ENCODE measurements at regions not wholly inside any gene's neighbourhood (a gene's known extent, or its start where the extent isn't known, plus 50 kb on each side); places are given as distances from the start of the nearest gene placed in this dataset.
A peak's percentile ranks its signal among the peaks of the same experiment; 100 is the strongest.

GRCh38 chr16:48487287-48487686 lies 102.1 kb upstream of the SIAH1 start:
- H3K36me3 Mint-ChIP-seq: peaks cover 0 to 6% (median 0%) of the 10 kb centered on the region in 3 donors
- DNase-seq (no peak), ATAC-seq (no peak)
- H3K4me3 Mint-ChIP-seq: no peak overlapping the region
- peaks cover 0 to 13% (median 7%) of the 10 kb centered on the region in 5 donors for H3K27me3 Mint-ChIP-seq
- POLR2A ChIA-PET: no interaction called here
- H3K27ac Mint-ChIP-seq: no peak overlapping the region
- H3K9me3 Mint-ChIP-seq: peaks cover 0 to 12% (median 0%) of the 10 kb centered on the region in 9 donors
- no peaks in the 10 kb centered on the region for H3K4me1 Mint-ChIP-seq

- Mint-ChIP-seq H3K27me3 (peaks cover 0 to 12% (median 0%) of the 10 kb centered on the region in 5 donors), H3K27ac (no peak overlapping the region), H3K9me3 (peaks cover 0 to 14% (median 2%) of the 10 kb centered on the region in 9 donors), H3K4me1 (no peaks in the 10 kb centered on the region), H3K4me3 (no peak overlapping the region), H3K36me3 (peaks cover 0 to 11% (median 0%) of the 10 kb centered on the region in 3 donors)
- no peak for DNase-seq
- ATAC-seq: no peak
- POLR2A ChIA-PET: no interaction called here
Measured at GRCh38 chr16:48481772-48482171, 96.6 kb upstream of the SIAH1 start.

DNA sequence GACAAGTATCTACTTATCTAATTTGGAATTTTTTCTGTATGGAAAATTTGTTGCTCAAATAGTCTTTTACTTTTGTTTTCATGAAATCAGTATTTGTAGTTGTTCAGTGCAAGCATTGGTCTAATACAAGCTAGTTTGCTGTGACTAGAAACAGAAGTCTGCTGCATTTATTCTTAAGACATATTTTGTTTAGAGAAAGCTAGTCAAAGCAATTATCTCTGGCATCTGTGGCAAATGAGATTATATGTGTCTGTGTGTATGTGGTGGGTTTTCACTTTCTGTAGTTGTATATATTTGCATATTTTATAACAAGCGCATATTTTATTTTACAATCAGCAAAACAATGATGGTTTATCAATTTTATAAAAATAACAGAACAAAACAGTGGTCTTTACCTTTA lies 96.0 kb upstream of the SIAH1 start:
- no peak for ATAC-seq
- Mint-ChIP-seq H3K4me3 (no peak overlapping the region), H3K27me3 (peaks cover 0 to 14% (median 0%) of the 10 kb centered on the region in 5 donors), H3K9me3 (peaks cover 0 to 14% (median 2%) of the 10 kb centered on the region in 9 donors), H3K36me3 (peaks cover 0 to 11% (median 0%) of the 10 kb centered on the region in 3 donors), H3K4me1 (no peaks in the 10 kb centered on the region), H3K27ac (no peak overlapping the region)
- POLR2A ChIA-PET: no interaction called here
- DNase-seq: no peak

GRCh38 chr16:48479955-48480354 lies 94.7 kb upstream of the SIAH1 start:
- DNase-seq: no peak
- POLR2A ChIA-PET: no interaction called here
- Mint-ChIP-seq H3K9me3 (peaks cover 0 to 14% (median 2%) of the 10 kb centered on the region in 9 donors), H3K27ac (no peak overlapping the region), H3K27me3 (peaks cover 0 to 18% (median 0%) of the 10 kb centered on the region in 5 donors), H3K4me3 (no peak overlapping the region), H3K4me1 (no peaks in the 10 kb centered on the region), H3K36me3 (peaks cover 0 to 11% (median 0%) of the 10 kb centered on the region in 3 donors)
- ATAC-seq: no peak

GRCh38 chr16:48479329-48479728 lies 94.1 kb upstream of the SIAH1 start:
- POLR2A ChIA-PET: no interaction called here
- ATAC-seq (no peak), DNase-seq (no peak)
- H3K4me3 Mint-ChIP-seq: no peak overlapping the region
- H3K27me3 Mint-ChIP-seq: peaks cover 0 to 21% (median 0%) of the 10 kb centered on the region in 5 donors
- H3K27ac Mint-ChIP-seq: no peak overlapping the region
- no peaks in the 10 kb centered on the region for H3K4me1 Mint-ChIP-seq
- peaks cover 0 to 10% (median 0%) of the 10 kb centered on the region in 3 donors for H3K36me3 Mint-ChIP-seq
- peaks cover 0 to 13% (median 2%) of the 10 kb centered on the region in 9 donors for H3K9me3 Mint-ChIP-seq

GRCh38 chr16:48478393-48478792 lies 93.2 kb upstream of the SIAH1 start:
- no peak overlapping the region for H3K27ac Mint-ChIP-seq
- H3K36me3 Mint-ChIP-seq: peaks cover 0 to 5% (median 0%) of the 10 kb centered on the region in 3 donors
- no peak for DNase-seq
- peaks cover 0 to 21% (median 0%) of the 10 kb centered on the region in 5 donors for H3K27me3 Mint-ChIP-seq
- H3K4me1 Mint-ChIP-seq: no peaks in the 10 kb centered on the region
- ATAC-seq: no peak
- H3K4me3 Mint-ChIP-seq: no peak overlapping the region
- peaks cover 0 to 12% (median 2%) of the 10 kb centered on the region in 9 donors for H3K9me3 Mint-ChIP-seq
- POLR2A ChIA-PET: no interaction called here

DNA sequence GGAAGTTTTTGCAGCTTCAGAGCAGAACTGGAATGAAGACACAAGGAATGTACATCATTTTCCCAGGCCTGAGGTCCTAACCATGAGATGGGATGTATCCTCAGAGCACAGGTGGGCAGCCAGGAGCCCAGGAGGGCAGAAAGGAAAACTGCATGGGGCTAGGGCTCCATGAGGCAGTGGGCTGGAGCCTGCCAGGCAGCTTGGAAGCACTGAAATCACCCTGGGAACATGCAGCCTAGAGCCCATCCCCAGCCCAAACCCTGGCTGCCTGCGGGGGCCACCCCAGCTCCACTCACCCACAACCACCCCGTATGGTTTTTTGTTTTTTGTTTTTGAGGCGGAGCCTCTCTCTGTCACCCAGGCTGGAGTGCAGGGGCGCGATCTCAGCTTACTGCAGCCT lies 86.2 kb upstream of the SIAH1 start:
- H3K4me3 Mint-ChIP-seq: no peak overlapping the region
- H3K9me3 Mint-ChIP-seq: peaks cover 0 to 13% (median 4%) of the 10 kb centered on the region in 9 donors
- H3K27ac Mint-ChIP-seq: no peak overlapping the region
- H3K4me1 Mint-ChIP-seq: no peaks in the 10 kb centered on the region
- peaks cover 0 to 8% (median 0%) of the 10 kb centered on the region in 5 donors for H3K27me3 Mint-ChIP-seq
- POLR2A ChIA-PET: no interaction called here
- DNase-seq (no peak), ATAC-seq (no peak)
- H3K36me3 Mint-ChIP-seq: peaks cover 0 to 2% (median 0%) of the 10 kb centered on the region in 3 donors

DNA sequence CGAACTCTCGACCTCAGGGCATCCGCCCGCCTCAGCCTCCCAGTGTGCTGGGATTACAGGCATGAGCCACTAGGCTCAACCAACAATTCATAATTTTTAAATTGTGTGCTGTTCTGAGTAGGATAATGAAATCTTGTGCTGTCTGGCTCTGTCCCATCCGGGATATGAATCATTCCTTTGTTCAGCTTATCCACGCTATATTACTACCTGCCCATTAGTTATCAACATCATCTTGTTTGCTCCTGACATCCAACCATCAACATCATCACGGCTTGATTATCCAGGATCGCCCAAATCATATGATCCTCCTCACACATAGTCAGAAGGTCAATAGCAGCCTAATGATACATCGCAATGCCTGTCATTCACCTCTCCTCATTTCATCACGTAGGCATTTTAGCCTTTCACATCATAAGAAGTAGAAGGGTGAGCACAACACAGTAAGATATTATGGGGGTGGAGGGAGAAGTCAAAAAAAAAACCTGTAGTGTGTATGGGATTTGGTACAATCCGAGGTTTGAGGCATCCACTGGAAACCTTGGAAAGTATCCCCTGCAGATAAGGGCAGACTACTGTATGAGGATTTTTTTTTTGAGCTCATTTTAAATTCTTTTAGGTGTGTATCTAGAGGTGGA lies 77.0 kb upstream of the SIAH1 start:
- H3K4me1 Mint-ChIP-seq: peaks cover 0 to 17% (median 1%) of the 10 kb centered on the region in 4 donors
- no peak for DNase-seq
- peaks cover 0 to under 1% (median 0%) of the 10 kb centered on the region in 3 donors for H3K36me3 Mint-ChIP-seq
- peaks cover 0 to 4% (median 0%) of the 10 kb centered on the region in 5 donors for H3K27me3 Mint-ChIP-seq
- H3K9me3 Mint-ChIP-seq: peaks cover 0 to 20% (median 4%) of the 10 kb centered on the region in 9 donors
- no peak overlapping the region for H3K4me3 Mint-ChIP-seq
- POLR2A ChIA-PET: no interaction called here
- no peak for ATAC-seq
- H3K27ac Mint-ChIP-seq: no peak overlapping the region

DNA sequence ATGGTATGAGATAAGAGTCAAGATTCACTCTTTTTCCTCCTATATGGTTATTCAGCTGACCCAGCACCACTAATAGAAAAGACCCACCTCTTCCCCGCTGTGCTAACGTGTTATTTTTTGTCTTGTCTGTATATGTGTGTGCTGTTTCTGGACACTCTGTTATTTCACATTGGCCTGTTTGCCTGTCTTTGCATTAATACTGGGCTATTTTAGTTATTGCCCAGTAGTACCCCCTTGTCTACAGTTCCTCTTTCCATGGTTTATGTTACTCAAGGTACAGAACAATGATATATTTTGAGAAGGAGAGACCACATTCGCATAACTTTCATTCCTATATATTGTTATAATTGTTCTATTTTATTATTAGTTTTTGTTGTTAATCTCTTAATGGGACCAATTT lies 74.0 kb upstream of the SIAH1 start:
- Mint-ChIP-seq H3K36me3 (no peaks in the 10 kb centered on the region), H3K4me3 (no peak overlapping the region), H3K9me3 (peaks cover 0 to 8% (median 0%) of the 10 kb centered on the region in 9 donors), H3K27me3 (peaks cover 0 to 4% (median 0%) of the 10 kb centered on the region in 5 donors), H3K4me1 (peaks cover 0 to 19% (median 0%) of the 10 kb centered on the region in 4 donors), H3K27ac (peak overlapping the region in 1 of 10 donors; percentile 30)
- POLR2A ChIA-PET: no interaction called here
- ATAC-seq (no peak), DNase-seq (no peak)

DNA sequence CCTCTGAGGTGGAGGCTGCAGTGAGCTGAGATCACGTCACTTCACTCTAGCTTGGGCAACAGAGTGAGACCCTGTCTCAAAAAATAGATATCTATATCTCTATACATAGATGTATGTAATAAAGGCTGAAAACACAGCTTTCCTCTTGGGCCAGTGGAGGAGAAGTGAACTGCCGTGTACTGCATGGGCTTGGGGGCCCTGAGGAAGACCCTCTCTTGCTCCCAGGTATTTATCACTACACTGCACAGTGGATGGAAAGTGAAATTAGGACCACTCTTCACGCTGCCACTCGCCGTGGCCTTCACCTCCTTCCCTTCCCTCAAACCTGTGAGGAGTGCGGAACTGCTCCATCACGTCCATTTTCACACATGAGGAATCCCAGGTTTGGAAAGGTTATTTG lies 68.8 kb upstream of the SIAH1 start:
- no peak overlapping the region for H3K4me3 Mint-ChIP-seq
- POLR2A ChIA-PET: no interaction called here
- H3K9me3 Mint-ChIP-seq: no peaks in the 10 kb centered on the region
- no peaks in the 10 kb centered on the region for H3K27me3 Mint-ChIP-seq
- no peaks in the 10 kb centered on the region for H3K36me3 Mint-ChIP-seq
- H3K4me1 Mint-ChIP-seq: peaks cover 0 to 16% (median 0%) of the 10 kb centered on the region in 4 donors
- no peak for DNase-seq
- H3K27ac Mint-ChIP-seq: no peak overlapping the region
- ATAC-seq: no peak

DNA sequence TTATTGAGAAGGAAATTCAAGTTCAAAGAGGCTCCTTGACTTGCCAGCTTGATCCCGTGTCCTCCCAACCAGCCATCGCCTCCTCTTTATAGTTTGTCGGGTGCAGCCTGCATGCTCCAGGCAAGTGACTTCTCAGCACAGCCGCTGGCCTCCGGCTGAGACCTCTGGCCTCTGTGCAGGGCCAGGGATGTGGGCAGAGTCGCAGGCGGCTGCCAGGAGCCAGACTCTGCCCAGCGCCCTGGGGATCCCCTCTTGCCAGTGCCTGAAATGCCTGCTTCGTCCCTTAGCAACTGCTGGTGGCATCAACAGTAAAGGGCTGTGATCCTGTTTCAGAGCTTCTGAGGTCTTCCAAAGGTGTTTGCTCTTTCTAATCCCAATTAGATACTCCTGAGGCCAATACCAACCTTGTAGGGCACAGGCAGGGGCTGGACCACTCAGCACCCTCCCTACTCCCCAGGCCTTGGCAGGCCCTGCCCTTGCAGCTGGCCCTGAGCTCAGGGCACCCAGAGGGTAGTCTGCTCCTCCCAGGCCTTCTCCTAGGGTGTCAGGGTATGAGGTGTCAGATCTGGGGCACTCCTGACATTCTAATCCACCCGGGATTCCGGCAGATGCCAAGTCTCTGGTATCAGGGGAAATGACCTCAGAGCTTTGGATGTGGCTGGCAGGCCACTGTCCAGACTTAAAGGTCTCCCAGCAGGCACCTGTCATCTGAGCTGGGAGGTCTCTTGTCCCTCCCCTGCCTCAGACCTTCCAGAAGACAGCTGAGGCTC lies 68.0 kb upstream of the SIAH1 start:
- ATAC-seq (no peak), DNase-seq (no peak)
- Mint-ChIP-seq H3K36me3 (no peaks in the 10 kb centered on the region), H3K27ac (no peak overlapping the region), H3K9me3 (no peaks in the 10 kb centered on the region), H3K4me1 (peaks cover 0 to 8% (median under 1%) of the 10 kb centered on the region in 4 donors), H3K27me3 (no peaks in the 10 kb centered on the region), H3K4me3 (no peak overlapping the region)
- POLR2A ChIA-PET: no interaction called here

DNA sequence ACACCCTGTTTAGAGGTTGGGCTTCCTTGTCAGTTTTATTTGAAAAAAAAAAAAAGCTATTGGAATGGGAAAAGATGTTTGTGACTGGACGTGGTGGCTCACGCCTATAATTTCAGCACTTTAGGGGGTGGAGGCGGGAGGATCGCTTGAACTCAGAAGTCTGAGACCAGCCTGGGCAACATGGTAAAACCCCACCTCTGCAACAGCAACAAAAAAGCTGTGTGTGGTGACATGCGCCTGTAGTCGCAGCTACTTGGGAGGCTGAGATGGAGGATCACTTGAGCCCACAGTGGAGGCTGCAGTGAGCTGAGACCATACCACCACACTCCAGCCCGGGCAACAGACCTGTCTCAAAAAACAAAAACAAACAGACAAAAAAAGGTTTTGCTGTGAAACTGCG lies 66.1 kb upstream of the SIAH1 start:
- no peaks in the 10 kb centered on the region for H3K27me3 Mint-ChIP-seq
- POLR2A ChIA-PET: no interaction called here
- H3K4me3 Mint-ChIP-seq: no peak overlapping the region
- H3K9me3 Mint-ChIP-seq: no peaks in the 10 kb centered on the region
- H3K36me3 Mint-ChIP-seq: no peaks in the 10 kb centered on the region
- no peak overlapping the region for H3K27ac Mint-ChIP-seq
- ATAC-seq: no peak
- peaks cover 0 to 4% (median under 1%) of the 10 kb centered on the region in 4 donors for H3K4me1 Mint-ChIP-seq
- no peak for DNase-seq

DNA sequence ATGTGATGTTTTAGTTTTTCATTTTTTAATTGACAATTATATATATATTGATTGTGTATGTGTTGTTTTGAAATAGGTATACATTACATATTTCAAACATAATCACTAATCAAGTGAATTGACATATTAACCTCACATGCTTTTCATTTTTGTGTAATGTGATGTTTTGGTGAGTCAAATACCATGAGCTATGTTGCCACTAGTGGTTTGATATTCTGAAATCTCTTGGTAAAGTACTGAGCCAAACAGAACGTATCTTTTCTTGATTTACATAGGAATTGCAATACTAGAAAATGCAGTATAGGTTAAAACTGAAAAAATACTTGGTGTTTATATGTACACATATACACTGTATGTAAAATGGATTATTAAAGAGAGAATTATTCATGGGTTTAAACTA lies 65.2 kb upstream of the SIAH1 start:
- H3K4me3 Mint-ChIP-seq: no peak overlapping the region
- no peaks in the 10 kb centered on the region for H3K36me3 Mint-ChIP-seq
- POLR2A ChIA-PET: no interaction called here
- no peak overlapping the region for H3K27ac Mint-ChIP-seq
- no peak for ATAC-seq
- peaks cover 0 to 4% (median under 1%) of the 10 kb centered on the region in 4 donors for H3K4me1 Mint-ChIP-seq
- H3K9me3 Mint-ChIP-seq: no peaks in the 10 kb centered on the region
- no peaks in the 10 kb centered on the region for H3K27me3 Mint-ChIP-seq
- no peak for DNase-seq

All from naive thymus-derived CD8-positive, alpha-beta T cell (primary cell).